KBM-7 (cell line): ENCODE measurements at regions not wholly inside any gene's neighbourhood (a gene's known extent, or its start where the extent isn't known, plus 50 kb on each side); places are given as distances from the start of the nearest gene placed in this dataset.
"Not testable (repeated sequence)": the region's sequence is repeated elsewhere in the genome, so short reads cannot be mapped to it uniquely, and the experiment has no call there.

Experiments used
- DNase-seq: peaks from one replicate; pipeline ENCODE4 v3.0.0-alpha.2; 2015
- in situ Hi-C: fragments of 300-500 bp; cut with MboI; formaldehyde crosslinking; loops from 2 replicates; pipeline ENCODE4 v1.14.3; 2020; ENCODE audit warnings: low sequenced_read_pairs, low pct_unique_long_range_greater_than_20kb, mixed read lengths

GRCh38 chr2:87534273-87534889 is 213.5 kb upstream of the PLGLB2 start:
- DNase-seq, in situ Hi-C loops: not testable (repeated sequence)

- DNase-seq, in situ Hi-C loops: not testable (repeated sequence)
These were observed 211.5 kb upstream of the PLGLB2 start for GRCh38 chr2:87536427-87536826.

- in situ Hi-C loops, DNase-seq: not testable (repeated sequence)
These were observed 210.6 kb upstream of the PLGLB2 start for GRCh38 chr2:87537251-87537671.

- in situ Hi-C loops, DNase-seq: not testable (repeated sequence)
These were observed 209.6 kb upstream of the PLGLB2 start for GRCh38 chr2:87538268-87538667.

- in situ Hi-C loops, DNase-seq: not testable (repeated sequence)
These were observed 208.5 kb upstream of the PLGLB2 start for GRCh38 chr2:87539151-87539943.

- in situ Hi-C loops: not testable (repeated sequence)
- peak; percentile 33 for DNase-seq
These were observed 207.6 kb upstream of the PLGLB2 start for GRCh38 chr2:87540242-87540641.

GRCh38 chr2:87542599-87543174 is 205.2 kb upstream of the PLGLB2 start:
- peak; percentile 84 for DNase-seq

GRCh38 chr2:87543797-87544196 is 204.1 kb upstream of the PLGLB2 start:
- DNase-seq, in situ Hi-C loops: not testable (repeated sequence)

More at GRCh38 chr2:87542599-87543174, 205.2 kb upstream of the PLGLB2 start:
- in situ Hi-C loops: not testable (repeated sequence)

GRCh38 chr2:87547106-87547505 is 200.8 kb upstream of the PLGLB2 start:
- in situ Hi-C loops, DNase-seq: not testable (repeated sequence)

- DNase-seq, in situ Hi-C loops: not testable (repeated sequence)
These were observed 199.9 kb upstream of the PLGLB2 start for GRCh38 chr2:87547966-87548365.

- DNase-seq, in situ Hi-C loops: not testable (repeated sequence)
These were observed 199.0 kb upstream of the PLGLB2 start for GRCh38 chr2:87548681-87549536.

- DNase-seq, in situ Hi-C loops: not testable (repeated sequence)
These were observed 198.2 kb upstream of the PLGLB2 start for GRCh38 chr2:87549561-87550202.

GRCh38 chr2:87554678-87555077 is 193.2 kb upstream of the PLGLB2 start:
- in situ Hi-C loops, DNase-seq: not testable (repeated sequence)

GRCh38 chr2:87555082-87555481 is 192.8 kb upstream of the PLGLB2 start:
- in situ Hi-C loops: not testable (repeated sequence)

GRCh38 chr2:87559001-87559400 is 188.9 kb upstream of the PLGLB2 start:
- DNase-seq, in situ Hi-C loops: not testable (repeated sequence)

More at GRCh38 chr2:87555082-87555481, 192.8 kb upstream of the PLGLB2 start:
- not testable (repeated sequence) for DNase-seq

- in situ Hi-C loops: not testable (repeated sequence)
These were observed 188.2 kb upstream of the PLGLB2 start for GRCh38 chr2:87559735-87560134.

GRCh38 chr2:87565116-87565515 is 182.8 kb upstream of the PLGLB2 start:
- in situ Hi-C loops: not testable (repeated sequence)

More at GRCh38 chr2:87559735-87560134, 188.2 kb upstream of the PLGLB2 start:
- not testable (repeated sequence) for DNase-seq

GRCh38 chr2:87566531-87566930 is 181.4 kb upstream of the PLGLB2 start:
- in situ Hi-C loops, DNase-seq: not testable (repeated sequence)

More at GRCh38 chr2:87565116-87565515, 182.8 kb upstream of the PLGLB2 start:
- DNase-seq: not testable (repeated sequence)
